ES-I3 (cell line): ENCODE measurements at regions not wholly inside any gene's neighbourhood (a gene's known extent, or its start where the extent isn't known, plus 50 kb on each side); places are given as distances from the start of the nearest gene placed in this dataset.

Source experiments
- H3K36me3 ChIP-seq: 2 replicates; pipeline ENCODE4 v1.6.1; 2013; ENCODE audit warnings: mild to moderate bottlenecking, low read length, control low read depth, moderate library complexity; ENCODE audit not compliant: insufficient read depth
- H3K4me1 ChIP-seq: 2 replicates; pipeline ENCODE4 v1.6.1; 2013; ENCODE audit warnings: mild to moderate bottlenecking, control low read depth, low read length; ENCODE audit not compliant: insufficient read depth
- H3K9ac ChIP-seq: 2 replicates; pipeline ENCODE4 v1.6.1; 2013; ENCODE audit warnings: low read depth, mild to moderate bottlenecking, low read length, moderate library complexity
- H3K9me3 ChIP-seq: 2 replicates; pipeline ENCODE4 v1.6.1; 2013; ENCODE audit warnings: mild to moderate bottlenecking, low read length, moderate library complexity; ENCODE audit not compliant: control insufficient read depth, insufficient read depth

- Histone ChIP-seq H3K9ac (no peak overlapping the region), H3K4me1 (peaks cover 7% of the 10 kb centered on the region; the same call in 1 of the 2 replicates), H3K36me3 (no peaks in the 10 kb centered on the region), H3K9me3 (no peaks in the 10 kb centered on the region)
Measured at GRCh38 chr9:106669835-106670234, 193.1 kb upstream of the ZNF462 start.

- no peak overlapping the region for H3K9ac ChIP-seq
- peaks cover 7% of the 10 kb centered on the region; the same call in 1 of the 2 replicates for H3K4me1 ChIP-seq
- H3K36me3 ChIP-seq = no peaks in the 10 kb centered on the region
- no peaks in the 10 kb centered on the region for H3K9me3 ChIP-seq
Measured at GRCh38 chr9:106670418-106670817, 192.5 kb upstream of the ZNF462 start.

DNA sequence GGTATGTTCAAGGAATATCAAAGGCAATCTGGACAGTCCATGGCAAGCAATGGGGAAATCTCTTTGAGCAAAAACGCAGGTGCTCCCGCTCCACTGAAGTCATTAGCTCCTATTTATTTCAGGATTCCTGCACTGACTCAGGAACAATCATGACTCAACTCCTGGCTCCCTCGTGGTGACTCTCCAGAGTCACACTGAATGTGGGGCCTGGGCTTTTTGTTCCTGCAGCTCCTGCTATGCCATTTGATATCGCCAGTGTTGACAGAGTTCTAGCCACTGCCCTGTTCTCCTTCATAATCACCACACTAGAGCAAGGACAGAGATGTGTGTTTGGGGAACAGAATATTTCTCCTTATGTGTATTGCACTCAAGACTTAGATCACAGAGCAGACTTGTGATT is 187.2 kb upstream of the ZNF462 start:
- no peaks in the 10 kb centered on the region for H3K9me3 ChIP-seq
- no peaks in the 10 kb centered on the region for H3K36me3 ChIP-seq
- H3K9ac ChIP-seq = no peak overlapping the region
- peaks cover 17% of the 10 kb centered on the region for H3K4me1 ChIP-seq

DNA sequence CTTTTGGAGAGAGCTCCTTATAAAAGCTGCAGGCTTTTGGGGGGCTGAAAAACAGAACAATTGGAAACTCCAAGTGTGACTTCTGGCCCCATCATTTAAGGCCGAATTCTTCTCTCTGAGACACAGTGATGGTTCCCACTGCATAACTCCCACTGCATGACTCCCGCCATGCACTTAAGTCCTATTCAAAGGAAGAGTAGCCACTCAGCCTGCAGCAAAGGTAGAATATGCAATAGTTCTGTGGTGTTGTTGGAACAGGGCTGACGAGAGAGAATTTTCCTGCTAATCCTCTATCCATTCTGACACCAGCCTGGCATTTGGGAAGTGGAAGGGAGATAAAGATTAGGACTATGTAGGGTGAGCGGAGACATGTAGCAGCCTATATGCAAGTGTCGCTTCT is 185.6 kb upstream of the ZNF462 start:
- Histone ChIP-seq H3K9ac (no peak overlapping the region), H3K4me1 (peaks cover 17% of the 10 kb centered on the region), H3K36me3 (no peaks in the 10 kb centered on the region), H3K9me3 (no peaks in the 10 kb centered on the region)

- Histone ChIP-seq H3K36me3 (no peaks in the 10 kb centered on the region), H3K4me1 (peaks cover 17% of the 10 kb centered on the region), H3K9ac (no peak overlapping the region), H3K9me3 (no peaks in the 10 kb centered on the region)
Measured at GRCh38 chr9:106677830-106678229, 185.1 kb upstream of the ZNF462 start.

DNA sequence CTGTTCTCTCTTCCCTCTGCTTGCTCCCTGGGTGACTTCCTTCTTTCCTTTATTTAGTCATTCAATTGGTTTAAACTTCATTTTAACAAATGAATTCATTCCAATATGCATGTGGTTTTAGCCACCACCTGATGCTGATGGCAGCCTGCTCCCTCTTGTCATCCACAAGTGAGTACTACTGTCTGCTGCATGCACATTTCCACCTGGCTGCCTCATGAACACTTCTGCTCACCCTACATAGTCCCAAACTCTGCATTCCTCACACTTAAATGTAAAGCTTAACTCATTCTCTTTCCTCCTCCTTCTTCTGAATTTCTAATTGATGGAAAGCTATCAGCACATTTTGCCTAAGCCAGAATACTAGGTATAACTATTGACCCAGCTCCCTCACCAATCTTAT is 184.7 kb upstream of the ZNF462 start:
- H3K4me1 ChIP-seq = peaks cover 17% of the 10 kb centered on the region
- no peak overlapping the region for H3K9ac ChIP-seq
- no peaks in the 10 kb centered on the region for H3K9me3 ChIP-seq

GRCh38 chr9:106682420-106682819 is 180.5 kb upstream of the ZNF462 start:
- Histone ChIP-seq H3K36me3 (no peaks in the 10 kb centered on the region), H3K4me1 (peaks cover 21% of the 10 kb centered on the region), H3K9me3 (no peaks in the 10 kb centered on the region), H3K9ac (no peak overlapping the region)

More for the DNA sequence above, 184.7 kb upstream of the ZNF462 start:
- H3K36me3 ChIP-seq = no peaks in the 10 kb centered on the region

DNA sequence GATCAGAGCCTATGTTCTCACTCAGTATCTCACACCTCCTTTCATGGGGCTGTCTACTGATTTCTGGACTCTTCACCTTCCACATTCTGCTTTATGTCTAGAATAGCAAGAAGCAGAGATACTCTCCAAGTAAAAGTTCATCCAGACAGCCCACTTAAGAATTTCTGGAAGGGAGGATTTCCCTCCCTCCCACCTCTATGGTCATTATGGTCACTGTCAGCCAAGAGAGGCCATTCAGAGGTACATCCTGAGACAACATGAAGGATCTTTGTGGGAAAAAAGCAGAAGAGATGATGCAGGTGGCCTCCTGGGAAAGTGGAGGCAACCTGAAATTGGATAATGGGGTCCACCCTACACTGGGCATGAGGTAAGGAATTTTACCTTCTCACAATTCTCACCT is 179.5 kb upstream of the ZNF462 start:
- Histone ChIP-seq H3K4me1 (peaks cover 11% of the 10 kb centered on the region), H3K9me3 (0 out of 2 replicates have a peak, but pooled peaks cover under 1% of the 10 kb centered on the region), H3K36me3 (no peaks in the 10 kb centered on the region), H3K9ac (no peak overlapping the region)

- H3K36me3 ChIP-seq = peaks cover 3% of the 10 kb centered on the region; the same call in 1 of the 2 replicates
- peaks cover 11% of the 10 kb centered on the region for H3K4me1 ChIP-seq
- H3K9ac ChIP-seq = no peak overlapping the region
- peaks cover 3% of the 10 kb centered on the region; the same call in 1 of the 2 replicates for H3K9me3 ChIP-seq
Measured at GRCh38 chr9:106684940-106685695, 177.8 kb upstream of the ZNF462 start.

GRCh38 chr9:106689089-106689488 is 173.9 kb upstream of the ZNF462 start:
- H3K9ac ChIP-seq = no peak overlapping the region
- H3K9me3 ChIP-seq = peaks cover 3% of the 10 kb centered on the region; the same call in 1 of the 2 replicates
- peaks cover 26% of the 10 kb centered on the region for H3K4me1 ChIP-seq
- H3K36me3 ChIP-seq = peaks cover 3% of the 10 kb centered on the region; the same call in 1 of the 2 replicates

DNA sequence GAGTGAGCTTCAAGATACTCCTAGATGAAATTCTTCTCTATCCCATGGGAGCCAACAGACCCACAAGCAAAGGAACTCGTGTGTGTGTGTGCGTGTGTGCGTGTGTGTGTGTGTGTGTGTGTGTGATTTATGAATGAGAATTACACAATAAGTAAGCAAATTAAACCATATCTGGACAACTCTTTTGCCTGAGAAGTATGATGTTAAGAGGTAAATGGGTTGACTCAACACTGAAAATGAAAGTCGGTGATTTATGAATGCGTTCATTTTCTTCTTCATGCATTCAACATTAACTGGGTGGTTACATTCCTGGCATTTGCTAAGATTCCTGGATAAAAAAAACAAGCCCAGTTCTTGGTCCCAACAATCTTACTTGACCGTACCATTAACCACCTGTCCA is 171.3 kb upstream of the ZNF462 start:
- Histone ChIP-seq H3K9ac (no peak overlapping the region), H3K9me3 (peaks cover 3% of the 10 kb centered on the region; the same call in 1 of the 2 replicates), H3K36me3 (peaks cover 3% of the 10 kb centered on the region; the same call in 1 of the 2 replicates), H3K4me1 (peaks cover 23% of the 10 kb centered on the region; the same call in 1 of the 2 replicates)

- Histone ChIP-seq H3K36me3 (peaks cover 3% of the 10 kb centered on the region; the same call in 1 of the 2 replicates), H3K9me3 (peaks cover 1% of the 10 kb centered on the region; the same call in 1 of the 2 replicates), H3K4me1 (peaks cover 31% of the 10 kb centered on the region), H3K9ac (no peak overlapping the region)
Measured at GRCh38 chr9:106693558-106693957, 169.4 kb upstream of the ZNF462 start.

- Histone ChIP-seq H3K9me3 (no peaks in the 10 kb centered on the region), H3K9ac (no peak overlapping the region), H3K4me1 (peaks cover 20% of the 10 kb centered on the region), H3K36me3 (no peaks in the 10 kb centered on the region)
Measured at GRCh38 chr9:106696804-106697203, 166.2 kb upstream of the ZNF462 start.

DNA sequence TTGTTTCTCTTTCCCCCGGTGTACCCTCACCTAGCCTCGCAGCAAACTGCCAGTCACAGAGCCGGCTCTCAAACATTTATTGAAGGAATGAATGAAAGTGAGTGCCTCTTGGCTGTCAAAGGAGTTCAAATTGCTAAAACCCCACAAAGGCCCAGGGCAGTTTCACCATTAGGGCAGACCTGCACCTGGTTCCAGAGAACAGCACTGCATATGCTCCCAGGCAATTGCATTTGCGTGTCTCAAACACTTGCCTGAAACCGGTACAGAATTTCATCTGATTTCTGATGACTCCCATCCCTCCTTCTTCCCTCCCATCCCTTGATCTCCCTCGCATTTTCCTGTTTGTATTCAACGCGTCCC is 165.6 kb upstream of the ZNF462 start:
- Histone ChIP-seq H3K9ac (no peak overlapping the region), H3K9me3 (no peaks in the 10 kb centered on the region), H3K36me3 (no peaks in the 10 kb centered on the region), H3K4me1 (peaks cover 20% of the 10 kb centered on the region)

- H3K4me1 ChIP-seq = peaks cover 18% of the 10 kb centered on the region
- no peaks in the 10 kb centered on the region for H3K9me3 ChIP-seq
- no peak overlapping the region for H3K9ac ChIP-seq
- H3K36me3 ChIP-seq = no peaks in the 10 kb centered on the region
Measured at GRCh38 chr9:106697750-106698502, 165.0 kb upstream of the ZNF462 start.
